ENCODE measurements at regions not wholly inside any gene's neighbourhood (a gene's known extent, or its start where the extent isn't known, plus 50 kb on each side); places are given as distances from the start of the nearest gene placed in this dataset.

DNA sequence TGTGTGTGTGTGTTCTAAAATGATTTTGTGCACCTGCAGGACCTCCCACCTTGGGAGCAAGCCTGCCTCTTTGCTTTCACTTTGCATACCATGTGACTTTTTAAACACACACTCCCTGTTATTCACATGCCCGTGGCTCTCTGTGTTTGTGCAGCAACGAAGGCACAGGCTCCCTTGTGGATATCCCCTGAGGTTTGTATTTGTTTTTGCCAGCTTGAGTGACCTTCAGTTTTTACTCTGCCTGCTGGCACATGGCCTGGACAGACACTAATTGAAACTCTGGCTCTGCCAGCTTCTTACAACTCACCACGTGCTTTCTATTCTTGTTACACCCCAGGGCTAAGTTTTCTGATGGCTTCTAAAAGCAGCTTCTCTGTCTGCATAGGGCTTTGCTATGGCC is 885.8 kb downstream of the SH3BGRL start:
- CTCF ChIA-PET: no interaction called here
- no peaks in the 10 kb centered on the region for H3F3A ChIP-seq (ENCODE audit: insufficient read depth, low read depth)
- no TSS peak for BruUV-seq (replicated peaks)
- no peaks in the 10 kb centered on the region for H3K9me3 ChIP-seq (ENCODE audit: insufficient read depth, low read depth)
- H3K36me3 ChIP-seq (ENCODE audit: low read depth): no peaks in the 10 kb centered on the region
- H3K9me2 ChIP-seq (ENCODE audit: insufficient read depth): no peaks in the 10 kb centered on the region
- intact Hi-C loops (cut with micrococcal nuclease; ENCODE audit: unreplicated experiment): no loop called here
- no peak overlapping the region for H2AFZ ChIP-seq
- no peak overlapping the region for H3K4me3 ChIP-seq
- H3K4me1 ChIP-seq (replicated peaks; ENCODE audit: insufficient read depth): no peaks in the 10 kb centered on the region
- H3K79me2 ChIP-seq (ENCODE audit: low read depth): no peaks in the 10 kb centered on the region
- POLR2A ChIA-PET (ENCODE audit: unreplicated experiment): no interaction called here
- H3K27me3 ChIP-seq (ENCODE audit: insufficient read depth, low read depth): no peaks in the 10 kb centered on the region
- no peak overlapping the region for H3K27ac ChIP-seq
- no peak overlapping the region for H3K4me2 ChIP-seq
- no peak for DNase-seq
- no peak for TF ChIP-seq EZH2 (IDR thresholded peaks at IDR 0.05; ENCODE audit: low read depth)
- TF ChIP-seq, protein P1, sequence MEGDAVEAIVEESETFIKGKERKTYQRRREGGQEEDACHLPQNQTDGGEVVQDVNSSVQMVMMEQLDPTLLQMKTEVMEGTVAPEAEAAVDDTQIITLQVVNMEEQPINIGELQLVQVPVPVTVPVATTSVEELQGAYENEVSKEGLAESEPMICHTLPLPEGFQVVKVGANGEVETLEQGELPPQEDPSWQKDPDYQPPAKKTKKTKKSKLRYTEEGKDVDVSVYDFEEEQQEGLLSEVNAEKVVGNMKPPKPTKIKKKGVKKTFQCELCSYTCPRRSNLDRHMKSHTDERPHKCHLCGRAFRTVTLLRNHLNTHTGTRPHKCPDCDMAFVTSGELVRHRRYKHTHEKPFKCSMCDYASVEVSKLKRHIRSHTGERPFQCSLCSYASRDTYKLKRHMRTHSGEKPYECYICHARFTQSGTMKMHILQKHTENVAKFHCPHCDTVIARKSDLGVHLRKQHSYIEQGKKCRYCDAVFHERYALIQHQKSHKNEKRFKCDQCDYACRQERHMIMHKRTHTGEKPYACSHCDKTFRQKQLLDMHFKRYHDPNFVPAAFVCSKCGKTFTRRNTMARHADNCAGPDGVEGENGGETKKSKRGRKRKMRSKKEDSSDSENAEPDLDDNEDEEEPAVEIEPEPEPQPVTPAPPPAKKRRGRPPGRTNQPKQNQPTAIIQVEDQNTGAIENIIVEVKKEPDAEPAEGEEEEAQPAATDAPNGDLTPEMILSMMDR (conservative IDR thresholded peaks at IDR 0.05): no peak
- no peaks in the 10 kb centered on the region for H4K20me1 ChIP-seq (ENCODE audit: insufficient read depth)

DNA sequence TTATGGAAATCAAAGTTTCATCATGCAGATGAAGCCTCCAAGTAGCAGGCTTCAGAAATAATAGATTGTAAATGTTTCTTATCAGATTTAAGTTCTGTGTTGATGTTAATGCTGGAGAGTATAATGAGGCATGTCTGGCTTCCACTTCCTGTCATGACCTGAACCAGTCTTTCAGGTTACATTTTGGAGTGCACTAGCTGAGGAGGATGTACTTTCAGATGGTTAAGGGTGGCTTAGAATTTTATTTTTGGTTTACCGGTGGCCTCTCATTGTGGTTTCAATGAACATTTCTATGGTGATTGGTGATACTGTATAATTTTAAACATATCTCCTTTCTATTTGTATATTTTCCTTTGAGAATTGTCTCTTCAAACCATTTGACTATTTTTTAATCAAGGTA is 890.4 kb downstream of the SH3BGRL start:
- H3K9me2 ChIP-seq (ENCODE audit: insufficient read depth): no peaks in the 10 kb centered on the region
- H3K27ac ChIP-seq: no peak overlapping the region

DNA sequence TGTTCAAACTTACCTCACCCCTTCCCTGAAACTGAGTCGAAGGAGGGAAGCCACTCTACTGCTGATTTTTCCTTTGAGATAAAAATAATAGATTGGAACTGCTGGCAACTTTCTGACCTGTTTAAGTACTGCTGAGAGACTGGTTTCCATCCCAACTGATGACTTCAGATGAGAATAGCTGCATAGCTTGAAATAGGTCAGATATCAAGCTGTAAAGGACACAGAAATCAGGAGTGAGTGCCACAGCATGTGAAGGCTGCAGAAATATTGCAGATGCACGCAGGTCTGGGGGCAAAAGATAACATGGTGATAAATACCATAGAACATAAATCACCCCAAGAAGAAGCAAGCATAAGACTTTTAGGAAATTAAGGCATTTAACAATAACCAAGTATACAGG is 923.2 kb downstream of the SH3BGRL start:
- H2AFZ ChIP-seq: no peak overlapping the region
- no peak overlapping the region for H3K4me2 ChIP-seq
- CTCF ChIA-PET: no interaction called here
- H3K4me1 ChIP-seq (replicated peaks; ENCODE audit: insufficient read depth): no peaks in the 10 kb centered on the region
- intact Hi-C loops (cut with micrococcal nuclease; ENCODE audit: unreplicated experiment): no loop called here
- H3K4me3 ChIP-seq: no peak overlapping the region
- no peaks in the 10 kb centered on the region for H3K9me3 ChIP-seq (ENCODE audit: insufficient read depth, low read depth)
- TF ChIP-seq, protein P1 (conservative IDR thresholded peaks at IDR 0.05): no peak
- no peak for TF ChIP-seq EZH2 (IDR thresholded peaks at IDR 0.05; ENCODE audit: low read depth)
- no TSS peak for BruUV-seq (replicated peaks)
- no peaks in the 10 kb centered on the region for H3K27me3 ChIP-seq (ENCODE audit: insufficient read depth, low read depth)
- H3K79me2 ChIP-seq (ENCODE audit: low read depth): no peaks in the 10 kb centered on the region
- no peak for DNase-seq
- H4K20me1 ChIP-seq (ENCODE audit: insufficient read depth): no peaks in the 10 kb centered on the region
- H3K9me2 ChIP-seq (ENCODE audit: insufficient read depth): no peaks in the 10 kb centered on the region
- POLR2A ChIA-PET (ENCODE audit: unreplicated experiment): no interaction called here
- no peak overlapping the region for H3K27ac ChIP-seq
- no peaks in the 10 kb centered on the region for H3K36me3 ChIP-seq (ENCODE audit: low read depth)
- H3F3A ChIP-seq (ENCODE audit: insufficient read depth, low read depth): no peaks in the 10 kb centered on the region

More for the DNA sequence above, 890.4 kb downstream of the SH3BGRL start:
- no peak overlapping the region for H2AFZ ChIP-seq
- H3K36me3 ChIP-seq (ENCODE audit: low read depth): no peaks in the 10 kb centered on the region
- H3K4me2 ChIP-seq: no peak overlapping the region
- CTCF ChIA-PET: no interaction called here
- DNase-seq: no peak
- H3F3A ChIP-seq (ENCODE audit: insufficient read depth, low read depth): no peaks in the 10 kb centered on the region
- POLR2A ChIA-PET (ENCODE audit: unreplicated experiment): no interaction called here
- H3K4me1 ChIP-seq (replicated peaks; ENCODE audit: insufficient read depth): no peaks in the 10 kb centered on the region
- no TSS peak for BruUV-seq (replicated peaks)
- H3K9me3 ChIP-seq (ENCODE audit: insufficient read depth, low read depth): no peaks in the 10 kb centered on the region
- no peak overlapping the region for H3K4me3 ChIP-seq
- intact Hi-C loops (cut with micrococcal nuclease; ENCODE audit: unreplicated experiment): no loop called here
- no peaks in the 10 kb centered on the region for H3K79me2 ChIP-seq (ENCODE audit: low read depth)
- H3K27me3 ChIP-seq (ENCODE audit: insufficient read depth, low read depth): no peaks in the 10 kb centered on the region
- no peaks in the 10 kb centered on the region for H4K20me1 ChIP-seq (ENCODE audit: insufficient read depth)
- TF ChIP-seq EZH2 (IDR thresholded peaks at IDR 0.05; ENCODE audit: low read depth): no peak
- TF ChIP-seq, protein P1 (conservative IDR thresholded peaks at IDR 0.05): no peak

Data from PC-9 (cell line).